Sigmoid colon (tissue), 4 donors: ENCODE measurements at regions not wholly inside any gene's neighbourhood (a gene's known extent, or its start where the extent isn't known, plus 50 kb on each side); places are given as distances from the start of the nearest gene placed in this dataset.

Source experiments
- CTCF ChIP-seq, 4 experiments: fragments of 450-650 bp in 3 of 4; fragments of 200-600 bp in 1 of 4; IDR thresholded peaks; one replicate each; pipeline ENCODE4 v1.5.1; 2016 to 2019; ENCODE audit warnings: antibody characterized with exemption in 4 of 4, mild to moderate bottlenecking in 3 of 4, moderate library complexity in 2 of 4
- EP300 ChIP-seq, 4 donors: sonication (generic); formaldehyde crosslinking; IDR thresholded peaks; one replicate each; pipeline ENCODE4 v1.6.1; 2017; ENCODE audit warnings: antibody characterized with exemption in 4 of 4
- POLR2A ChIP-seq, 2 donors: fragments of 450-650 bp; IDR thresholded peaks; one replicate each; pipeline ENCODE4 v1.6.1; 2016; ENCODE audit warnings: antibody characterized with exemption in 2 of 2, mild to moderate bottlenecking in 2 of 2, moderate library complexity in 2 of 2

GRCh38 chr14:96938946-96939345 is 141.8 kb downstream of the VRK1 start:
- TF ChIP-seq CTCF (IDR thresholded peaks at IDR 0.05) (no peak), POLR2A (IDR thresholded peaks at IDR 0.05) (no peak), EP300 (IDR thresholded peaks at IDR 0.05) (no peak)
